HepG2 (cell line): ENCODE measurements at regions not wholly inside any gene's neighbourhood (a gene's known extent, or its start where the extent isn't known, plus 50 kb on each side); places are given as distances from the start of the nearest gene placed in this dataset.

Experiments used
- ATAC-seq: fragments of 200-7000 bp; cut with Tn5 transposase; 3 replicates; pipeline ENCODE4 v1.9.1; 2020; ENCODE audit warnings: mild to moderate bottlenecking, moderate library complexity
- BruUV-seq: library from RNA; stranded (reverse); fragments of 400-500 nt; replicated peaks from 2 replicates; lab custom pipeline; 2021; lab: Mats Ljungman, UMichigan
- CTCF ChIA-PET: fragments of 300-600 bp; formaldehyde crosslinking; extraction: SDS; loops from one replicate; lab custom pipeline; 2021; ENCODE audit warnings: low total read pairs, inconsistent platforms, low intra/inter-chr PET ratio; lab: Yijun Ruan, JAX
- POLR2A ChIA-PET: fragments of 350-600 bp; sonication (Branson Sonifier 250); formaldehyde crosslinking; loops from one replicate; lab custom pipeline; 2020; ENCODE audit warnings: antibody characterized with exemption, inconsistent platforms; lab: Yijun Ruan, JAX
- DNase-seq: peaks from one replicate; pipeline ENCODE4 v3.0.0-alpha.2; 2015; ENCODE audit warnings: low spot score
- FAIRE-seq: peaks from 3 replicates; lab custom pipeline; 2011; peaks lifted over from hg19 to GRCh38; lab: Jason Lieb, UNC
- H2AFZ ChIP-seq: one replicate; pipeline ENCODE4 v1.6.1; 2011; ENCODE audit warnings: low read length, inconsistent platforms
- H3K27ac ChIP-seq: fragments of 300-600 bp; 3 replicates; pipeline ENCODE4 v1.8.0; 2011; ENCODE audit warnings: mixed run types, mild to moderate bottlenecking, mixed read lengths, low read length, inconsistent platforms; ENCODE audit not compliant: insufficient read depth; ENCODE audit errors: extremely low read length
- H3K27me3 ChIP-seq, 2 experiments: fragments of 200-600 bp in 1 of 2; 2 replicates in 1 of 2; 3 replicates in 1 of 2; pipeline versions ENCODE4 v1.6.0 to v1.8.0; 2011; ENCODE audit warnings: low read length in 2 of 2, mild to moderate bottlenecking in 2 of 2, moderate library complexity in 2 of 2, inconsistent platforms in 1 of 2; ENCODE audit not compliant: insufficient read depth in 2 of 2, control insufficient read depth in 1 of 2
- H3K36me3 ChIP-seq, 2 experiments: fragments of 200-600 bp in 1 of 2; replicated peaks in 1 of 2; 2 replicates in 1 of 2; 3 replicates in 1 of 2; pipeline versions ENCODE4 v1.5.1 to v1.8.0; 2011; ENCODE audit warnings: low read length in 2 of 2, inconsistent platforms in 1 of 2; ENCODE audit not compliant: insufficient read depth in 2 of 2, control insufficient read depth in 1 of 2
- H3K4me1 ChIP-seq: 2 replicates; pipeline ENCODE4 v1.5.1; 2012; ENCODE audit warnings: low read length, inconsistent platforms; ENCODE audit not compliant: insufficient read depth
- H3K4me2 ChIP-seq: 2 replicates; pipeline ENCODE4 v1.6.0; 2011; ENCODE audit warnings: low read depth, low read length, inconsistent platforms
- H3K4me3 ChIP-seq, 3 experiments: fragments of 200-600 bp in 1 of 3; sonication (generic), shearing (Covaris generic) in 1 of 3; replicated peaks in 1 of 3; 2 replicates each; pipeline ENCODE4 v1.5.1; 2011 to 2016; ENCODE audit warnings: low read length in 3 of 3, inconsistent platforms in 2 of 3, low read depth in 2 of 3, mild to moderate bottlenecking in 2 of 3, control low read depth in 1 of 3, mixed read lengths in 1 of 3; ENCODE audit not compliant: insufficient read depth in 1 of 3
- H3K79me2 ChIP-seq: one replicate; pipeline ENCODE4 v1.6.1; 2011; ENCODE audit warnings: low read length, inconsistent platforms; ENCODE audit not compliant: insufficient read depth
- H3K9ac ChIP-seq: 2 replicates; pipeline ENCODE4 v1.6.0; 2011; ENCODE audit warnings: mild to moderate bottlenecking, low read depth, low read length, inconsistent platforms; ENCODE audit not compliant: insufficient read depth
- H3K9me3 ChIP-seq: 2 replicates; pipeline ENCODE4 v1.5.1; 2012; ENCODE audit warnings: mild to moderate bottlenecking, low read length
- H4K20me1 ChIP-seq: 2 replicates; pipeline ENCODE4 v1.6.0; 2011; ENCODE audit warnings: inconsistent platforms, mild to moderate bottlenecking, low read length, moderate library complexity; ENCODE audit not compliant: insufficient read depth
- BATF2 ChIP-seq: sonication (generic); formaldehyde crosslinking; IDR thresholded peaks from 2 replicates; pipeline ENCODE4 v1.8.0; 2022; ENCODE audit warnings: mild to moderate bottlenecking, missing genetic modification reagents, moderate library complexity
- CREB1 ChIP-seq, 2 experiments: fragments of 450-650 bp in 1 of 2; IDR thresholded peaks; 2 replicates each; pipeline ENCODE4 v1.6.1; 2016 to 2017; ENCODE audit warnings: control low read depth in 1 of 2, mild to moderate bottlenecking in 1 of 2, missing compliant biosample characterization in 1 of 2, missing genetic modification characterization in 1 of 2
- CTCF ChIP-seq: sonication (generic); formaldehyde crosslinking; IDR thresholded peaks from 2 replicates; pipeline ENCODE4 v1.5.0; 2020; ENCODE audit warnings: mild to moderate bottlenecking, missing genetic modification reagents, moderate library complexity
- HHEX ChIP-seq: IDR thresholded peaks from 2 replicates; pipeline ENCODE4 v1.6.1; 2016; ENCODE audit warnings: control low read depth
- HOXD1 ChIP-seq: sonication (generic); formaldehyde crosslinking; IDR thresholded peaks from 2 replicates; pipeline ENCODE4 v1.5.0; 2020; ENCODE audit warnings: missing genetic modification reagents
- MXD4 ChIP-seq: IDR thresholded peaks from 2 replicates; pipeline ENCODE4 v1.6.1; 2016; ENCODE audit warnings: mild to moderate bottlenecking, missing biosample characterization, missing genetic modification reagents
- NFATC3 ChIP-seq: sonication (generic); formaldehyde crosslinking; IDR thresholded peaks from 2 replicates; pipeline ENCODE4 v1.5.1; 2020; ENCODE audit warnings: mild to moderate bottlenecking, missing genetic modification reagents
- RFX1 ChIP-seq: fragments of 450-650 bp; IDR thresholded peaks from 2 replicates; pipeline ENCODE4 v1.6.1; 2017
- TOPORS ChIP-seq: sonication (generic); formaldehyde crosslinking; IDR thresholded peaks from 2 replicates; pipeline ENCODE4 v1.8.0; 2023; ENCODE audit warnings: mild to moderate bottlenecking, missing genetic modification reagents
- ZBTB37 ChIP-seq: sonication (generic); formaldehyde crosslinking; IDR thresholded peaks from 2 replicates; pipeline ENCODE4 v1.4.0; 2020; ENCODE audit warnings: mild to moderate bottlenecking, missing genetic modification reagents
- ZNF160 ChIP-seq: sonication (generic); formaldehyde crosslinking; IDR thresholded peaks from 2 replicates; pipeline ENCODE4 v1.8.0; 2022; ENCODE audit warnings: mild to moderate bottlenecking, inconsistent platforms, missing genetic modification reagents
- ZNF557 ChIP-seq: sonication (generic); formaldehyde crosslinking; IDR thresholded peaks from 2 replicates; pipeline ENCODE4 v1.4.0; 2020; ENCODE audit warnings: missing genetic modification reagents
- ZNF570 ChIP-seq: sonication (generic); formaldehyde crosslinking; IDR thresholded peaks from 2 replicates; pipeline ENCODE4 v1.4.0; 2020; ENCODE audit warnings: mild to moderate bottlenecking, missing genetic modification reagents, borderline replicate concordance
- ZNF788 ChIP-seq: sonication (generic); formaldehyde crosslinking; IDR thresholded peaks from 2 replicates; pipeline ENCODE4 v1.5.0; 2020; ENCODE audit warnings: mild to moderate bottlenecking, missing genetic modification reagents, borderline replicate concordance
- ZNF816 ChIP-seq: sonication (generic); formaldehyde crosslinking; IDR thresholded peaks from 2 replicates; pipeline ENCODE4 v1.8.0; 2022; ENCODE audit warnings: missing genetic modification reagents, mild to moderate bottlenecking, borderline replicate concordance
- ZSCAN22 ChIP-seq: sonication (generic); formaldehyde crosslinking; IDR thresholded peaks from 2 replicates; pipeline ENCODE4 v1.4.0; 2020; ENCODE audit warnings: mild to moderate bottlenecking, missing genetic modification reagents
- ZSCAN9 ChIP-seq: IDR thresholded peaks from 2 replicates; pipeline ENCODE4 v1.6.1; 2016; ENCODE audit warnings: borderline replicate concordance
- WGBS: methylation state at CpG from one replicate; pipeline ENCODE4 v1.1.6; 2017; ENCODE audit warnings: low lambda C conversion rate; 5-methylcytosine and 5-hydroxymethylcytosine counted together
- in situ Hi-C: cut with HindIII; loops from 2 replicates; pipeline ENCODE4 v1.10.0; 2017; ENCODE audit warnings: low pct_unique_long_range_greater_than_20kb; ENCODE audit not compliant: extremely low pct_ligation_motif_present
- intact Hi-C: fragments of 100-400 bp; cut with micrococcal nuclease; formaldehyde crosslinking; loops from one replicate; pipeline ENCODE4 v1.10.0; 2022; ENCODE audit not compliant: unreplicated experiment

GRCh38 chr5:105978011-105978410 lies 1692.7 kb downstream of the EFNA5 start:
- Histone ChIP-seq H3K4me2 (no peak overlapping the region), H4K20me1 (no peaks in the 10 kb centered on the region), H3K27ac (no peak overlapping the region), H3K36me3 (no peaks in the 10 kb centered on the region), H3K9me3 (no peaks in the 10 kb centered on the region), H3K79me2 (no peaks in the 10 kb centered on the region), H2AFZ (no peak overlapping the region), H3K27me3 (no peaks in the 10 kb centered on the region; a peak in 1 of 5 replicates), H3K4me3 (no peak overlapping the region), H3K9ac (no peak overlapping the region), H3K4me1 (no peaks in the 10 kb centered on the region)
- FAIRE-seq (no peak), DNase-seq (no peak), ATAC-seq (no peak)
- WGBS, result 0% methylated on average over 1 of the region's 1 CpG
- no TSS peak for BruUV-seq
- in situ Hi-C loops, result no loop called here
- ChIA-PET POLR2A (no interaction called here), CTCF (no interaction called here)
- no peak for TF ChIP-seq ZNF557 (CRISPR knock-in tag)
- TF ChIP-seq MXD4, result no peak
- TF ChIP-seq RFX1, result no peak
- TF ChIP-seq ZNF816 (CRISPR knock-in tag), result no peak
- TF ChIP-seq HHEX (CRISPR knock-in tag), result no peak
- no peak for TF ChIP-seq CREB1 (IDR thresholded peaks at IDR 0.05)
- no peak for TF ChIP-seq CREB1 (CRISPR knock-in tag; IDR thresholded peaks at IDR 0.05)
- no peak for TF ChIP-seq ZSCAN9
- TF ChIP-seq HOXD1, result no peak
- no peak for TF ChIP-seq ZSCAN22 (CRISPR knock-in tag)
- no peak for TF ChIP-seq TOPORS (CRISPR knock-in tag)
- TF ChIP-seq NFATC3 (CRISPR knock-in tag), result no peak
- intact Hi-C loops, result no loop called here

GRCh38 chr5:105977163-105977562 lies 1693.6 kb downstream of the EFNA5 start:
- intact Hi-C loops, result no loop called here
- Histone ChIP-seq H3K27me3 (no peaks in the 10 kb centered on the region; a peak in 1 of 5 replicates), H4K20me1 (no peaks in the 10 kb centered on the region), H3K36me3 (no peaks in the 10 kb centered on the region), H3K79me2 (no peaks in the 10 kb centered on the region), H3K4me3 (no peak overlapping the region), H2AFZ (no peak overlapping the region), H3K27ac (no peak overlapping the region), H3K4me2 (no peak overlapping the region), H3K4me1 (no peaks in the 10 kb centered on the region), H3K9me3 (no peaks in the 10 kb centered on the region), H3K9ac (no peak overlapping the region)
- in situ Hi-C loops, result no loop called here
- FAIRE-seq (no peak), DNase-seq (no peak), ATAC-seq (no peak)
- ChIA-PET CTCF (no interaction called here), POLR2A (no interaction called here)
- BruUV-seq, result no TSS peak
- 31% methylated on average over 3 of the region's 3 CpGs for WGBS
- no peak for TF ChIP-seq ZNF788 (CRISPR knock-in tag)
- no peak for TF ChIP-seq ZBTB37 (CRISPR knock-in tag)
- no peak for TF ChIP-seq CTCF (CRISPR knock-in tag)
- no peak for TF ChIP-seq BATF2 (CRISPR knock-in tag)
- no peak for TF ChIP-seq ZNF570 (CRISPR knock-in tag)
- no peak for TF ChIP-seq ZNF160
